HFFc6 (cell line): ENCODE measurements at regions not wholly inside any gene's neighbourhood (a gene's known extent, or its start where the extent isn't known, plus 50 kb on each side); places are given as distances from the start of the nearest gene placed in this dataset.

ENCODE experiments used
- DNase-seq: peaks from one replicate; pipeline ENCODE4 v3.0.0-alpha.2; 2018
- H3K27ac Mint-ChIP-seq: 2 replicates; pipeline ENCODE4 v1.8.0; 2020; ENCODE audit warnings: mild to moderate bottlenecking, mixed read lengths
- H3K27me3 Mint-ChIP-seq: 2 replicates; pipeline ENCODE4 v1.8.0; 2021; ENCODE audit warnings: mild to moderate bottlenecking, moderate library complexity, mixed read lengths; ENCODE audit not compliant: insufficient read depth
- H3K36me3 Mint-ChIP-seq: 2 replicates; pipeline ENCODE4 v1.8.0; 2021; ENCODE audit warnings: low read depth, mixed read lengths
- H3K4me1 Mint-ChIP-seq: 2 replicates; pipeline ENCODE4 v1.8.0; 2020; ENCODE audit warnings: low read depth, mixed read lengths
- H3K4me3 Mint-ChIP-seq: 2 replicates; pipeline ENCODE4 v1.8.0; 2020; ENCODE audit warnings: mild to moderate bottlenecking, moderate library complexity, mixed read lengths
- H3K9me3 Mint-ChIP-seq: 2 replicates; pipeline ENCODE4 v1.8.0; 2020; ENCODE audit warnings: mild to moderate bottlenecking, mixed read lengths
- TF ChIP-seq, protein P1 (sequence below): fragments of 200-600 bp; sonication (generic); IDR thresholded peaks from 2 replicates; pipeline ENCODE4 v1.5.0; 2021; ENCODE audit warnings: antibody characterized with exemption, mild to moderate bottlenecking

GRCh38 chr11:28956446-28956845 is 848.3 kb downstream of the METTL15 start:
- H3K27me3 Mint-ChIP-seq: no peaks in the 10 kb centered on the region
- peaks cover 10% of the 10 kb centered on the region for H3K36me3 Mint-ChIP-seq
- H3K4me3 Mint-ChIP-seq: no peak overlapping the region
- TF ChIP-seq, protein P1, sequence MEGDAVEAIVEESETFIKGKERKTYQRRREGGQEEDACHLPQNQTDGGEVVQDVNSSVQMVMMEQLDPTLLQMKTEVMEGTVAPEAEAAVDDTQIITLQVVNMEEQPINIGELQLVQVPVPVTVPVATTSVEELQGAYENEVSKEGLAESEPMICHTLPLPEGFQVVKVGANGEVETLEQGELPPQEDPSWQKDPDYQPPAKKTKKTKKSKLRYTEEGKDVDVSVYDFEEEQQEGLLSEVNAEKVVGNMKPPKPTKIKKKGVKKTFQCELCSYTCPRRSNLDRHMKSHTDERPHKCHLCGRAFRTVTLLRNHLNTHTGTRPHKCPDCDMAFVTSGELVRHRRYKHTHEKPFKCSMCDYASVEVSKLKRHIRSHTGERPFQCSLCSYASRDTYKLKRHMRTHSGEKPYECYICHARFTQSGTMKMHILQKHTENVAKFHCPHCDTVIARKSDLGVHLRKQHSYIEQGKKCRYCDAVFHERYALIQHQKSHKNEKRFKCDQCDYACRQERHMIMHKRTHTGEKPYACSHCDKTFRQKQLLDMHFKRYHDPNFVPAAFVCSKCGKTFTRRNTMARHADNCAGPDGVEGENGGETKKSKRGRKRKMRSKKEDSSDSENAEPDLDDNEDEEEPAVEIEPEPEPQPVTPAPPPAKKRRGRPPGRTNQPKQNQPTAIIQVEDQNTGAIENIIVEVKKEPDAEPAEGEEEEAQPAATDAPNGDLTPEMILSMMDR: no peak
- no peaks in the 10 kb centered on the region for H3K9me3 Mint-ChIP-seq
- peaks cover 35% of the 10 kb centered on the region for H3K4me1 Mint-ChIP-seq
- no peak for DNase-seq
- H3K27ac Mint-ChIP-seq: no peak overlapping the region

- H3K27ac Mint-ChIP-seq: no peak overlapping the region
- no peak for DNase-seq
- H3K4me1 Mint-ChIP-seq: peaks cover 35% of the 10 kb centered on the region; the same call in 1 of the 2 replicates
- H3K36me3 Mint-ChIP-seq: peaks cover 14% of the 10 kb centered on the region
- no peak overlapping the region for H3K4me3 Mint-ChIP-seq
- no peaks in the 10 kb centered on the region for H3K9me3 Mint-ChIP-seq
- no peaks in the 10 kb centered on the region for H3K27me3 Mint-ChIP-seq
- TF ChIP-seq, protein P1: no peak
Observed at GRCh38 chr11:28951191-28951590, 843.0 kb downstream of the METTL15 start.

DNA sequence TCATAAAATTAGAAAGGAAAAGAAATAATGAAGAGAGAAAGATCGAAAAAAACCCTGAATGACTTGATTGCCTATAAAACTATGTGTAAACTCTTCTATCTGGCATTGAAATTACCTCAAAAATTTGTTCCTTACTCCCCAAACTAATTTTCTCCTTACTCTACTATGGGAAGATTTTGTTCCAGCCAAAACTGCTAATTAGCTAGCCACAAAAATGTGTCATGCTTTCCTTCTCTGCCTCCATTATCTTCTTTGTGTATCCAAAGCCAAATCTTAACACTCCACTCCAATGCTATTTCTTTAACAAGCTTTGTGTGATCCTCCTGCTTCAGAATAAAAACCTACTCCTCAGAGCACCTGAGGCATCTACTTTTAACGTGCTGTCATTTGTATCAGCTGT is 831.2 kb downstream of the METTL15 start:
- no peak for DNase-seq
- Mint-ChIP-seq H3K4me1 (peaks cover 62% of the 10 kb centered on the region; the same call in 1 of the 2 replicates), H3K36me3 (peaks cover 9% of the 10 kb centered on the region; the same call in 1 of the 2 replicates), H3K27me3 (no peaks in the 10 kb centered on the region), H3K27ac (no peak overlapping the region), H3K9me3 (no peaks in the 10 kb centered on the region), H3K4me3 (no peak overlapping the region)
- TF ChIP-seq, protein P1: no peak

DNA sequence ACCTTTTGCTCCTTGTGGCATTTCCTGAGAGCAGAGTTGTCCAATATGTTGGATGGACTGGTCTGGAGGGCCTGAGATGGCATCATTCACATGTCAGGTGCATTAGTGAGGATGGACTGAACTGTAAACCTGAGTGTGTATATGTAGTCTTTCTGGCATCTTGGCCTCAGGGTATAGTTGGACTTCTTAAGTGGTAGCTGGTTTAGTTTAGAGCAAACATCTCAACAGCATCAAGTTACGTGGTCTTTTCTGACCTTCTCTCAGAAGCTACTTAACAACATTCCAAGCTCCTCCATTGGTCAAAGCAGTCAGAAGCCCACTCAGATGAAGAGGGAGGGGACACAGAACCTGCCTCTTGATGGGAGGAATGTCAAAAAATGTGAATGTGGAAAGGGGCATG is 829.9 kb downstream of the METTL15 start:
- Mint-ChIP-seq H3K27ac (no peak overlapping the region), H3K36me3 (peaks cover 5% of the 10 kb centered on the region; the same call in 1 of the 2 replicates), H3K27me3 (no peaks in the 10 kb centered on the region), H3K9me3 (no peaks in the 10 kb centered on the region), H3K4me3 (no peak overlapping the region), H3K4me1 (peaks cover 63% of the 10 kb centered on the region; the same call in 1 of the 2 replicates)
- DNase-seq: no peak
- TF ChIP-seq, protein P1: no peak

DNA sequence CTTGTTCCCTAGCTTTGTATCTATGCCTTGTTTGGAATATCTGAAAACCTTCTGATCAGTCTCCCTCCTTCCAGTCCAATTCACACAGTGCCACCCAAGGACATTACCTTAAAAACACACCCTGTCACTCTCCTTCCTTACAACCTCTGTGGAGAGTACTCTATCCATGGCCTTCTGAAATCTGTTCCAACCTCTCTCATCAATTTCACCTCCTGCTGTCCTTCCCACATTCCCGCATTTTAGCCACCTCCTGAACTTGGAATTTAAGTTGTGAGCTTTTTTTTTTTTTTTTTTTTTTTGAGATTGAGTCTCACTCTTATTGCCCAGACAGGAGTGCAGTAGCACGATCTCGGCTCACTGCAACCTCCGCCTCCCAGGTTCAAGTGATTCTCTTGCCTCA is 824.8 kb downstream of the METTL15 start:
- TF ChIP-seq, protein P1: no peak
- Mint-ChIP-seq H3K36me3 (peaks cover 23% of the 10 kb centered on the region), H3K9me3 (peaks cover 22% of the 10 kb centered on the region), H3K4me3 (no peak overlapping the region), H3K27ac (no peak overlapping the region), H3K4me1 (peaks cover 32% of the 10 kb centered on the region; the same call in 1 of the 2 replicates), H3K27me3 (no peaks in the 10 kb centered on the region)
- no peak for DNase-seq

DNA sequence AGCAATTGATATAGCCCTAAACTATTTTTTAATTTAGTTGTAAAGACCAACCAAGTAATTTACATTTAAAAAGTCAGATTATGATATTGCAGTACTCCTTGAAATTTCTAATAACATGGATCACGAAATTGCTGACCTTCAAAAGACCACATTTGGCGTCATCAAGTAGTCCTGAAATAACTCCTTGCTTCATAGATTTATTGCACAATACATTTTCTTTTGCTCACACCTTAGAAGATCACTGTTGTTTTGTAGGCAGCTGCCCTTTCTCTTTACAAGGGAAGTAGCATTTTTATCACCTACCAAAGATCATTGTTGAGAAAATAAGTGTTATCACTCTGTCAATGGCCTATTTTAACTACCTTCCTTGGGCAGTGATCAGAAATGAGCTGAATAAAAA is 815.8 kb downstream of the METTL15 start:
- TF ChIP-seq, protein P1: no peak
- Mint-ChIP-seq H3K9me3 (no peaks in the 10 kb centered on the region), H3K27ac (no peak overlapping the region), H3K4me3 (no peak overlapping the region), H3K27me3 (peaks cover 3% of the 10 kb centered on the region; the same call in 1 of the 2 replicates), H3K36me3 (peaks cover 5% of the 10 kb centered on the region; the same call in 1 of the 2 replicates), H3K4me1 (peaks cover 42% of the 10 kb centered on the region; the same call in 1 of the 2 replicates)
- DNase-seq: no peak
